SU-DHL-6 (cell line): ENCODE measurements at regions not wholly inside any gene's neighbourhood (a gene's known extent, or its start where the extent isn't known, plus 50 kb on each side); places are given as distances from the start of the nearest gene placed in this dataset.

Source experiments
- H2AFZ ChIP-seq: fragments of 200-600 bp; sonication (generic); 2 replicates; pipeline ENCODE4 v1.6.1; 2014; ENCODE audit warnings: low read depth, mild to moderate bottlenecking, moderate library complexity, mixed read lengths, antibody characterized with exemption, low read length; ENCODE audit not compliant: severe bottlenecking
- H3F3A ChIP-seq: fragments of 200-600 bp; shearing (Covaris generic); 2 replicates; pipeline ENCODE4 v1.6.0; 2016; ENCODE audit warnings: antibody characterized with exemption, mild to moderate bottlenecking; ENCODE audit not compliant: insufficient read depth
- H3K27ac ChIP-seq: fragments of 200-600 bp; sonication (generic); 2 replicates; pipeline ENCODE4 v1.5.1; 2016; ENCODE audit warnings: low read depth, mild to moderate bottlenecking, low read length, moderate library complexity, mixed read lengths
- H3K27me3 ChIP-seq: fragments of 200-600 bp; sonication (generic), shearing (Covaris generic); 2 replicates; pipeline ENCODE4 v1.6.0; 2014; ENCODE audit warnings: mild to moderate bottlenecking, low read length
- H3K36me3 ChIP-seq: fragments of 200-600 bp; sonication (generic); 2 replicates; pipeline ENCODE4 v1.6.1; 2014; ENCODE audit warnings: mild to moderate bottlenecking, low read length, mixed read lengths
- H3K4me2 ChIP-seq: fragments of 300-600, 200-600 bp; shearing (Covaris generic), sonication (generic); 2 replicates; pipeline ENCODE4 v1.6.0; 2014; ENCODE audit warnings: low read length, low read depth, mild to moderate bottlenecking; ENCODE audit not compliant: poor library complexity, severe bottlenecking
- H3K4me3 ChIP-seq: fragments of 200-600 bp; sonication (generic); 2 replicates; pipeline ENCODE4 v1.5.1; 2014; ENCODE audit warnings: antibody characterized with exemption, low read length, mild to moderate bottlenecking, mixed read lengths; ENCODE audit not compliant: insufficient read depth, poor library complexity, severe bottlenecking
- H3K79me2 ChIP-seq: fragments of 200-600 bp; sonication (generic); 2 replicates; pipeline ENCODE4 v1.6.1; 2014; ENCODE audit warnings: mild to moderate bottlenecking, low read length, moderate library complexity; ENCODE audit not compliant: insufficient read depth
- H3K9ac ChIP-seq: fragments of 200-600 bp; sonication (generic); 2 replicates; pipeline ENCODE4 v1.7.0; 2014; ENCODE audit warnings: mild to moderate bottlenecking, low read length
- H3K9me2 ChIP-seq: fragments of 200-600 bp; sonication (generic); replicated peaks from 2 replicates; pipeline ENCODE4 v1.6.1; 2014; ENCODE audit warnings: low read length; ENCODE audit not compliant: insufficient read depth
- H3K9me3 ChIP-seq: fragments of 200-600 bp; sonication (generic); 2 replicates; pipeline ENCODE4 v1.6.1; 2014; ENCODE audit warnings: low read length, mixed read lengths; ENCODE audit not compliant: insufficient read depth
- H4K20me1 ChIP-seq: fragments of 200-600 bp; sonication (generic); 2 replicates; pipeline ENCODE4 v1.6.1; 2014; ENCODE audit warnings: low read depth, mild to moderate bottlenecking, antibody characterized with exemption, low read length, moderate library complexity, mixed read lengths
- EZH2phosphoT487 ChIP-seq: fragments of 200-600 bp; sonication (generic), shearing (Covaris generic); conservative IDR thresholded peaks from 2 replicates; pipeline ENCODE4 v1.6.1; 2018; ENCODE audit warnings: mild to moderate bottlenecking, antibody characterized with exemption, low read length, moderate library complexity, mixed read lengths
- TF ChIP-seq, protein P1 (sequence below): fragments of 200-600 bp; sonication (generic); IDR thresholded peaks from one replicate; pipeline ENCODE4 v1.5.1; 2017; ENCODE audit warnings: antibody characterized with exemption, mild to moderate bottlenecking, low read length, moderate library complexity; ENCODE audit not compliant: insufficient read depth, poor library complexity, severe bottlenecking

- Histone ChIP-seq H3K36me3 (no peaks in the 10 kb centered on the region), H3K4me3 (no peak overlapping the region), H3K4me2 (no peak overlapping the region), H3K27me3 (no peaks in the 10 kb centered on the region), H3K9me2 (no peaks in the 10 kb centered on the region), H4K20me1 (no peaks in the 10 kb centered on the region), H3K9me3 (no peaks in the 10 kb centered on the region), H3F3A (no peaks in the 10 kb centered on the region), H3K79me2 (no peaks in the 10 kb centered on the region), H2AFZ (no peak overlapping the region), H3K27ac (no peak overlapping the region), H3K9ac (no peak overlapping the region)
- TF ChIP-seq, protein P1, sequence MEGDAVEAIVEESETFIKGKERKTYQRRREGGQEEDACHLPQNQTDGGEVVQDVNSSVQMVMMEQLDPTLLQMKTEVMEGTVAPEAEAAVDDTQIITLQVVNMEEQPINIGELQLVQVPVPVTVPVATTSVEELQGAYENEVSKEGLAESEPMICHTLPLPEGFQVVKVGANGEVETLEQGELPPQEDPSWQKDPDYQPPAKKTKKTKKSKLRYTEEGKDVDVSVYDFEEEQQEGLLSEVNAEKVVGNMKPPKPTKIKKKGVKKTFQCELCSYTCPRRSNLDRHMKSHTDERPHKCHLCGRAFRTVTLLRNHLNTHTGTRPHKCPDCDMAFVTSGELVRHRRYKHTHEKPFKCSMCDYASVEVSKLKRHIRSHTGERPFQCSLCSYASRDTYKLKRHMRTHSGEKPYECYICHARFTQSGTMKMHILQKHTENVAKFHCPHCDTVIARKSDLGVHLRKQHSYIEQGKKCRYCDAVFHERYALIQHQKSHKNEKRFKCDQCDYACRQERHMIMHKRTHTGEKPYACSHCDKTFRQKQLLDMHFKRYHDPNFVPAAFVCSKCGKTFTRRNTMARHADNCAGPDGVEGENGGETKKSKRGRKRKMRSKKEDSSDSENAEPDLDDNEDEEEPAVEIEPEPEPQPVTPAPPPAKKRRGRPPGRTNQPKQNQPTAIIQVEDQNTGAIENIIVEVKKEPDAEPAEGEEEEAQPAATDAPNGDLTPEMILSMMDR, result no peak
- no peak for TF ChIP-seq EZH2phosphoT487
Observed at GRCh38 chr4:138889216-138889615, 126.4 kb upstream of the NOCT start.

- Histone ChIP-seq H3K4me3 (no peak overlapping the region), H3K27ac (no peak overlapping the region), H3K79me2 (no peaks in the 10 kb centered on the region), H3K27me3 (no peaks in the 10 kb centered on the region), H2AFZ (no peak overlapping the region), H3K9me3 (no peaks in the 10 kb centered on the region), H3F3A (no peaks in the 10 kb centered on the region), H3K4me2 (no peak overlapping the region), H4K20me1 (no peaks in the 10 kb centered on the region), H3K36me3 (no peaks in the 10 kb centered on the region), H3K9me2 (no peaks in the 10 kb centered on the region), H3K9ac (no peak overlapping the region)
- TF ChIP-seq, protein P1, result no peak
- no peak for TF ChIP-seq EZH2phosphoT487
Observed at GRCh38 chr4:138887741-138888140, 127.8 kb upstream of the NOCT start.

DNA sequence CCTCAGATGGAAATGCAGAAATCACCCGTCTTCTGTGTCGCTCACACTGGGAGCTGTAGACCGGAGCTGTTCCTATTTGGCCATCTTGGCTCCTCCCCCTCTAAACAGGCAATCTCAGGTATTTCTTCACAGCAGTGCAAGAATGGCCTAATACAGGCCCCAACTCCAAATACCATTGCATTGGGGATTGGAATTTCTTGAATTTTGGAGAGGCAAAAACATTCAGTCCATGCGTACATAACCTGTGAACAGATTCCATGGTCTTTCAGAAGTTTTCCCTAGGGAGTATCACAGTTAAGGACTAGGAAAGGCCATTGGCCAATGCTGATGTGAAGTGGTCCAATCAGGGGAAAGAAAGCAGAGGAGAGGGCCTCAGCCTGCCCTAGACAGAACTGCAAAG is 128.2 kb upstream of the NOCT start:
- Histone ChIP-seq H3K79me2 (no peaks in the 10 kb centered on the region), H3K36me3 (no peaks in the 10 kb centered on the region), H3K4me3 (no peak overlapping the region), H3K9ac (no peak overlapping the region), H3K27ac (no peak overlapping the region), H4K20me1 (no peaks in the 10 kb centered on the region), H2AFZ (no peak overlapping the region), H3K9me3 (no peaks in the 10 kb centered on the region), H3K27me3 (no peaks in the 10 kb centered on the region), H3F3A (no peaks in the 10 kb centered on the region), H3K9me2 (no peaks in the 10 kb centered on the region), H3K4me2 (no peak overlapping the region)
- no peak for TF ChIP-seq EZH2phosphoT487
- TF ChIP-seq, protein P1, result no peak

DNA sequence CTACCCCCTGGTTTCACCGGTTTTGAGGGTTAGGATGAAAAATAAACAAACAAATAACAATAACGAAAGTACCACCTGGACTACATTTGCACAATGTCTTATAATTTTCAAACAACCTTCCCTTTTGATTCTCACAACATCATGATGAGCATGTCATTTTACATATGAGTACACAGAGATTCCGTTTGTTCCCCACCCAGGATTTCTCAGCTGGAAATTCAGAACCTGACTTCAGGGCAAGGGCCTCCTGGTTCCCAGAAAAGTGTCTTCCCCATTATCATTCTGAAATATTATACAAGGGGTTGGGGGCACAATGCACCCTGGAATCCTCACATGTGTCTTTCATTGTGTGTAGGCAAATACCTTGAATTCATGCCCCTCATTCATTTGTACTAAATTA is 135.8 kb upstream of the NOCT start:
- H2AFZ ChIP-seq, result no peak overlapping the region
- H3K9me2 ChIP-seq, result no peaks in the 10 kb centered on the region
- TF ChIP-seq, protein P1, result no peak
- no peak for TF ChIP-seq EZH2phosphoT487
- no peaks in the 10 kb centered on the region for H4K20me1 ChIP-seq
- no peaks in the 10 kb centered on the region for H3K27me3 ChIP-seq
- no peak overlapping the region for H3K4me2 ChIP-seq
- no peaks in the 10 kb centered on the region for H3K36me3 ChIP-seq
- no peak overlapping the region for H3K9ac ChIP-seq
- H3F3A ChIP-seq, result no peaks in the 10 kb centered on the region
- H3K9me3 ChIP-seq, result no peaks in the 10 kb centered on the region
- no peaks in the 10 kb centered on the region for H3K79me2 ChIP-seq
- H3K4me3 ChIP-seq, result no peak overlapping the region
- no peak overlapping the region for H3K27ac ChIP-seq
